Endothelial cell (in vitro differentiated cells): ENCODE measurements at regions not wholly inside any gene's neighbourhood (a gene's known extent, or its start where the extent isn't known, plus 50 kb on each side); places are given as distances from the start of the nearest gene placed in this dataset.

Experiments used
- DNase-seq: peaks from one replicate; pipeline ENCODE4 v3.0.0; 2021; ENCODE audit warnings: low spot score
- H3K27ac Mint-ChIP-seq: one replicate; pipeline ENCODE4 v1.8.0; 2021; ENCODE audit warnings: mixed read lengths, inconsistent platforms; ENCODE audit not compliant: unreplicated experiment
- H3K27me3 Mint-ChIP-seq: one replicate; pipeline ENCODE4 v1.8.0; 2021; ENCODE audit warnings: mild to moderate bottlenecking, moderate library complexity, mixed read lengths, inconsistent platforms; ENCODE audit not compliant: unreplicated experiment
- H3K36me3 Mint-ChIP-seq: one replicate; pipeline ENCODE4 v1.8.0; 2021; ENCODE audit warnings: mild to moderate bottlenecking, low read depth, mixed read lengths, inconsistent platforms; ENCODE audit not compliant: unreplicated experiment
- H3K4me1 Mint-ChIP-seq: one replicate; pipeline ENCODE4 v1.8.0; 2021; ENCODE audit warnings: mild to moderate bottlenecking, mixed read lengths, inconsistent platforms; ENCODE audit not compliant: unreplicated experiment
- H3K4me3 Mint-ChIP-seq: one replicate; pipeline ENCODE4 v1.8.0; 2021; ENCODE audit warnings: mild to moderate bottlenecking, mixed read lengths, inconsistent platforms; ENCODE audit not compliant: unreplicated experiment
- H3K9me3 Mint-ChIP-seq: one replicate; pipeline ENCODE4 v1.8.0; 2021; ENCODE audit warnings: mixed read lengths, inconsistent platforms; ENCODE audit not compliant: unreplicated experiment
- TF ChIP-seq, protein P1 (sequence below): fragments of 200-600 bp; sonication (generic); IDR thresholded peaks from one replicate; pipeline ENCODE4 v1.5.0; 2021; ENCODE audit warnings: antibody characterized with exemption; ENCODE audit not compliant: unreplicated experiment

DNA sequence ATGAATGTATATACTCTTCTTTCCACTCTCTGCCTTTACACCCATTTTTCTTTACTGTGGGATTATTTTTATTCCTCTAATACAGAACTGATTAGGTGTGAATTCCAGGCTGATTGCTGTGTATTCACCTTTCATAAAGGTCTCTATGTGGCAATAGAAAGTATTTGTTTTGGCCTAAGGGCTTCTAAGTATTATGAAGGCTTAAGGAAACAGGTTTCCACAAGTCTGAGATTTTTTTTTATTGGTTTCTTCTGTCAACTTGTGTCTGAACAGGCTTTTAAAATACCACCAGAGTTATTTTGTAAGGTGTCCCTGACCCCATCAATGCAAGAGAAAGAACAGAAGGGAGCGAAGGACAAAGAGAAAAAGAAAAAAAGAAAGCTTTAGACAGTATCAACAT is 1102.0 kb upstream of the SPRY2 start:
- H3K36me3 Mint-ChIP-seq, result no peaks in the 10 kb centered on the region
- no peaks in the 10 kb centered on the region for H3K27me3 Mint-ChIP-seq
- no peaks in the 10 kb centered on the region for H3K9me3 Mint-ChIP-seq
- TF ChIP-seq, protein P1, sequence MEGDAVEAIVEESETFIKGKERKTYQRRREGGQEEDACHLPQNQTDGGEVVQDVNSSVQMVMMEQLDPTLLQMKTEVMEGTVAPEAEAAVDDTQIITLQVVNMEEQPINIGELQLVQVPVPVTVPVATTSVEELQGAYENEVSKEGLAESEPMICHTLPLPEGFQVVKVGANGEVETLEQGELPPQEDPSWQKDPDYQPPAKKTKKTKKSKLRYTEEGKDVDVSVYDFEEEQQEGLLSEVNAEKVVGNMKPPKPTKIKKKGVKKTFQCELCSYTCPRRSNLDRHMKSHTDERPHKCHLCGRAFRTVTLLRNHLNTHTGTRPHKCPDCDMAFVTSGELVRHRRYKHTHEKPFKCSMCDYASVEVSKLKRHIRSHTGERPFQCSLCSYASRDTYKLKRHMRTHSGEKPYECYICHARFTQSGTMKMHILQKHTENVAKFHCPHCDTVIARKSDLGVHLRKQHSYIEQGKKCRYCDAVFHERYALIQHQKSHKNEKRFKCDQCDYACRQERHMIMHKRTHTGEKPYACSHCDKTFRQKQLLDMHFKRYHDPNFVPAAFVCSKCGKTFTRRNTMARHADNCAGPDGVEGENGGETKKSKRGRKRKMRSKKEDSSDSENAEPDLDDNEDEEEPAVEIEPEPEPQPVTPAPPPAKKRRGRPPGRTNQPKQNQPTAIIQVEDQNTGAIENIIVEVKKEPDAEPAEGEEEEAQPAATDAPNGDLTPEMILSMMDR, result no peak
- DNase-seq, result no peak
- H3K27ac Mint-ChIP-seq, result no peak overlapping the region
- H3K4me3 Mint-ChIP-seq, result no peak overlapping the region
- H3K4me1 Mint-ChIP-seq, result no peaks in the 10 kb centered on the region

GRCh38 chr13:81425286-81425685 is 1084.4 kb upstream of the SPRY2 start:
- DNase-seq, result no peak
- Mint-ChIP-seq H3K27me3 (no peaks in the 10 kb centered on the region), H3K27ac (no peak overlapping the region), H3K36me3 (no peaks in the 10 kb centered on the region), H3K4me3 (no peak overlapping the region), H3K4me1 (no peaks in the 10 kb centered on the region), H3K9me3 (no peaks in the 10 kb centered on the region)
- TF ChIP-seq, protein P1, result no peak

DNA sequence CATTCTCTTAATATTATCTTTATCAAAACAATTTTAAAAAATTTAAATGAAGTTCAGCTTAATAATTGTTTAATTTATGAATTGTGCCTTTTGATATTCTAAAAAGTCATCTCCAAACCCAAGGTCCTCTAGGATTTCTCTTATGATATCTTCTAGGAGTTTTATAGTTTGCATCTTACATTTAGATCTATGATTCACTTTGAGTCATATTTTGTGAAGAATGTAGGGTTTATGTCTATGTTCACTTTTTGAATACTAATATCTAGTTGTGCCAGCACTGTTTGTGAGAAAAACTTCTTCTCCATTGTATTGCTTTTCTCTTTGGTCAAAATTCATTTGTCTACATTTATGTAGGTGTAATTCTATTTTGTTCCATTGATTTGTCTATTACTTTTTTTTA is 1068.4 kb upstream of the SPRY2 start:
- TF ChIP-seq, protein P1, result no peak
- no peaks in the 10 kb centered on the region for H3K27me3 Mint-ChIP-seq
- DNase-seq, result no peak
- H3K4me1 Mint-ChIP-seq, result no peaks in the 10 kb centered on the region
- H3K9me3 Mint-ChIP-seq, result no peaks in the 10 kb centered on the region
- H3K4me3 Mint-ChIP-seq, result no peak overlapping the region
- no peaks in the 10 kb centered on the region for H3K36me3 Mint-ChIP-seq
- no peak overlapping the region for H3K27ac Mint-ChIP-seq

DNA sequence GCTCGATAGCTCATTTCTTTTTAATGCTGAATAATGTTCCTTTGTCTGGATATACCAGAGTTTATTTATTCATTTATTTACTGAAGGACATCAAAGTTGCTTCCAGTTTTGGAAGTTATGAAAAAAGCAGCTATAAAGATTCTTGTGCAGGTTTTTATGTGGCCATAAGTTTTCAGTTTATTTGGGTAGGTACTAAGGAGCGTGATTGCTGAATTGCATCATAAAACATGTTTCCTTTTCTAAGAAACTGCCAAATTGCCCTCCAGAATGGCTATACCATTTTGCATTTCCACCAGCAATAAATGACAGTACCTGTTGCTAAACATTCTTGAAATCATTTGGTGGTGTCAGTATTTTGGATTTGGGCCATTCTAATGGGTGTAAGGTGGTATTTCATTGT is 1067.7 kb upstream of the SPRY2 start:
- no peak for DNase-seq
- no peaks in the 10 kb centered on the region for H3K36me3 Mint-ChIP-seq
- no peaks in the 10 kb centered on the region for H3K9me3 Mint-ChIP-seq
- no peak overlapping the region for H3K4me3 Mint-ChIP-seq
- TF ChIP-seq, protein P1, result no peak
- H3K4me1 Mint-ChIP-seq, result no peaks in the 10 kb centered on the region
- H3K27ac Mint-ChIP-seq, result no peak overlapping the region
- no peaks in the 10 kb centered on the region for H3K27me3 Mint-ChIP-seq

- no peak overlapping the region for H3K4me3 Mint-ChIP-seq
- H3K36me3 Mint-ChIP-seq, result no peaks in the 10 kb centered on the region
- no peak overlapping the region for H3K27ac Mint-ChIP-seq
Measured at GRCh38 chr13:81406639-81407292, 1065.8 kb upstream of the SPRY2 start.

More at GRCh38 chr13:81406639-81407292, 1065.8 kb upstream of the SPRY2 start:
- H3K9me3 Mint-ChIP-seq, result no peaks in the 10 kb centered on the region
- no peaks in the 10 kb centered on the region for H3K4me1 Mint-ChIP-seq
- TF ChIP-seq, protein P1, result no peak
- no peak for DNase-seq
- no peaks in the 10 kb centered on the region for H3K27me3 Mint-ChIP-seq
